SK-N-SH (cell line): ENCODE measurements at regions not wholly inside any gene's neighbourhood (a gene's known extent, or its start where the extent isn't known, plus 50 kb on each side); places are given as distances from the start of the nearest gene placed in this dataset.

Experiments used
- CTCF ChIA-PET: fragments of 300-600, 350-600 bp; formaldehyde crosslinking; extraction: SDS; loops from one replicate; lab custom pipeline; 2021; lab: Yijun Ruan, JAX
- POLR2A ChIA-PET: fragments of 350-600 bp; sonication (Branson Sonifier 250); formaldehyde crosslinking; extraction: SDS; loops from one replicate; lab custom pipeline; 2020; ENCODE audit warnings: antibody characterized with exemption, inconsistent platforms; lab: Yijun Ruan, JAX
- DNase-seq: peaks from one replicate; pipeline ENCODE4 v3.0.0; 2012
- H2AFZ ChIP-seq: fragments of 200-600 bp; sonication (generic); 2 replicates; pipeline ENCODE4 v1.8.1; 2016; ENCODE audit warnings: antibody characterized with exemption, mild to moderate bottlenecking, low read depth
- H3F3A ChIP-seq: fragments of 200-600 bp; sonication (generic); replicated peaks from 2 replicates; pipeline ENCODE3; 2016; ENCODE audit warnings: antibody characterized with exemption, mild to moderate bottlenecking; ENCODE audit not compliant: insufficient read depth
- H3K27ac ChIP-seq, 2 experiments: fragments of 200-500 bp in 1 of 2; fragments of 200-600 bp in 1 of 2; sonication (Bioruptor generic) in 1 of 2; sonication (generic), shearing (Covaris generic) in 1 of 2; 2 replicates each; pipeline versions ENCODE4 v1.5.1 to v1.6.1; 2014 to 2016; ENCODE audit warnings: low read depth in 2 of 2, inconsistent platforms in 1 of 2, low read length in 1 of 2, mild to moderate bottlenecking in 1 of 2, mixed read lengths in 1 of 2
- H3K27me3 ChIP-seq: fragments of 200-600 bp; sonication (generic), shearing (Covaris generic); 2 replicates; pipeline ENCODE4 v1.6.1; 2016; ENCODE audit warnings: mixed run types; ENCODE audit not compliant: insufficient read depth
- H3K36me3 ChIP-seq, 2 experiments: fragments of 200-500 bp in 1 of 2; fragments of 200-600 bp in 1 of 2; sonication (Bioruptor generic) in 1 of 2; sonication (generic) in 1 of 2; replicated peaks in 1 of 2; 2 replicates each; pipeline versions ENCODE3 to v1.5.1; 2014 to 2016; ENCODE audit warnings: low read length in 1 of 2, mild to moderate bottlenecking in 1 of 2; ENCODE audit not compliant: insufficient read depth in 2 of 2, control insufficient read depth in 1 of 2
- H3K4me1 ChIP-seq, 2 experiments: fragments of 200-500 bp in 1 of 2; fragments of 200-600 bp in 1 of 2; sonication (Bioruptor generic) in 1 of 2; sonication (generic), shearing (Covaris generic) in 1 of 2; 2 replicates each; pipeline versions ENCODE4 v1.5.1 to v1.6.1; 2014 to 2016; ENCODE audit warnings: low read depth in 1 of 2, low read length in 1 of 2, mixed run types in 1 of 2; ENCODE audit not compliant: insufficient read depth in 2 of 2, control insufficient read depth in 1 of 2
- H3K4me2 ChIP-seq: fragments of 200-600 bp; sonication (generic), shearing (Covaris generic); 2 replicates; pipeline ENCODE4 v1.6.1; 2017; ENCODE audit warnings: mixed run types
- H3K4me3 ChIP-seq, 2 experiments: fragments of 200-500 bp in 1 of 2; fragments of 200-600 bp in 1 of 2; sonication (Bioruptor generic) in 1 of 2; sonication (generic), shearing (Covaris generic) in 1 of 2; 2 replicates each; pipeline versions ENCODE4 v1.5.1 to v1.8.1; 2014 to 2016; ENCODE audit warnings: low read depth in 2 of 2, inconsistent platforms in 1 of 2, low read length in 1 of 2, mild to moderate bottlenecking in 1 of 2, mixed read lengths in 1 of 2, moderate library complexity in 1 of 2
- H3K79me2 ChIP-seq: fragments of 200-600 bp; sonication (generic); 2 replicates; pipeline ENCODE4 v1.8.1; 2017; ENCODE audit warnings: mild to moderate bottlenecking; ENCODE audit not compliant: insufficient read depth
- H3K9ac ChIP-seq: fragments of 200-600 bp; sonication (generic); 2 replicates; pipeline ENCODE4 v1.6.1; 2017; ENCODE audit warnings: mixed run types
- H3K9me2 ChIP-seq: fragments of 200-600 bp; sonication (generic); 2 replicates; pipeline ENCODE4 v1.6.1; 2017; ENCODE audit warnings: mixed run types
- H3K9me3 ChIP-seq: fragments of 200-600 bp; sonication (generic); 2 replicates; pipeline ENCODE4 v1.6.1; 2017; ENCODE audit warnings: mixed run types, mild to moderate bottlenecking, moderate library complexity
- H4K20me1 ChIP-seq: fragments of 200-600 bp; sonication (generic); 2 replicates; pipeline ENCODE4 v1.6.1; 2017; ENCODE audit warnings: mild to moderate bottlenecking, mixed run types; ENCODE audit not compliant: insufficient read depth
- CHD2 ChIP-seq: fragments of 150-350 bp; IDR thresholded peaks from 2 replicates; pipeline ENCODE4 v1.6.1; 2018; ENCODE audit warnings: low read length; ENCODE audit not compliant: partially characterized antibody
- CTCF ChIP-seq: fragments of 200-600 bp; sonication (generic); IDR thresholded peaks from 2 replicates; pipeline ENCODE4 v1.6.1; 2017; ENCODE audit warnings: antibody characterized with exemption, mild to moderate bottlenecking, moderate library complexity
- EP300 ChIP-seq, 2 experiments: IDR thresholded peaks; 2 replicates each; pipeline versions ENCODE4 v1.4.0 to v1.6.1; 2012; ENCODE audit warnings: borderline replicate concordance in 1 of 2, low read depth in 1 of 2, low read length in 1 of 2
- GABPA ChIP-seq: IDR thresholded peaks from 2 replicates; pipeline ENCODE4 v1.4.0; 2012; ENCODE audit warnings: low read depth, mild to moderate bottlenecking
- MEF2A ChIP-seq: IDR thresholded peaks from 2 replicates; pipeline ENCODE4 v1.4.0; 2012; ENCODE audit warnings: low read depth, borderline replicate concordance
- MXI1 ChIP-seq: IDR thresholded peaks from 2 replicates; pipeline ENCODE4 v1.6.1; 2012; ENCODE audit warnings: mild to moderate bottlenecking, low read depth, low read length, improper control_type of control experiment
- NFIC ChIP-seq: IDR thresholded peaks from 2 replicates; pipeline ENCODE4 v1.4.0; 2012; ENCODE audit warnings: borderline replicate concordance
- NRF1 ChIP-seq: IDR thresholded peaks from 2 replicates; pipeline ENCODE4 v1.6.1; 2012; ENCODE audit warnings: low read depth, mild to moderate bottlenecking, low read length
- POLR2AphosphoS5 ChIP-seq: IDR thresholded peaks from 2 replicates; pipeline ENCODE4 v1.6.1; 2012; ENCODE audit warnings: low read depth, low read length
- RAD21 ChIP-seq: IDR thresholded peaks from 2 replicates; pipeline ENCODE4 v1.6.1; 2012; ENCODE audit warnings: mild to moderate bottlenecking, low read length
- SIN3A ChIP-seq: IDR thresholded peaks from 2 replicates; pipeline ENCODE4 v1.6.1; 2012; ENCODE audit warnings: low read depth, mild to moderate bottlenecking, low read length, moderate library complexity, borderline replicate concordance
- SMC3 ChIP-seq: IDR thresholded peaks from 2 replicates; pipeline ENCODE4 v1.6.1; 2012; ENCODE audit warnings: low read depth, low read length, improper control_type of control experiment
- TAF1 ChIP-seq: IDR thresholded peaks from 2 replicates; pipeline ENCODE4 v1.6.1; 2012; ENCODE audit warnings: low read depth, mild to moderate bottlenecking, low read length, moderate library complexity, borderline replicate concordance
- TCF12 ChIP-seq: IDR thresholded peaks from 2 replicates; pipeline ENCODE4 v1.4.0; 2012
- TEAD4 ChIP-seq: IDR thresholded peaks from 2 replicates; pipeline ENCODE4 v1.4.0; 2012; ENCODE audit warnings: mild to moderate bottlenecking, borderline replicate concordance; ENCODE audit not compliant: insufficient read depth
- USF1 ChIP-seq: IDR thresholded peaks from 2 replicates; pipeline ENCODE4 v1.4.0; 2012; ENCODE audit warnings: low read depth, borderline replicate concordance
- WGBS: methylation state at CpG from one replicate; pipeline ENCODE4 v1.1.6; 2017; ENCODE audit warnings: low lambda C conversion rate; 5-methylcytosine and 5-hydroxymethylcytosine counted together
- TF ChIP-seq, protein P1 (sequence below): fragments of 150-350 bp; IDR thresholded peaks from 2 replicates; pipeline ENCODE4 v1.6.1; 2017; ENCODE audit warnings: antibody characterized with exemption, low read length, low read depth, borderline replicate concordance
- TF ChIP-seq, protein P2 (sequence below): fragments of 150-350 bp; IDR thresholded peaks from 2 replicates; pipeline ENCODE4 v1.6.1; 2016; ENCODE audit warnings: mild to moderate bottlenecking, low read depth, low read length
- TF ChIP-seq, protein P3 (sequence below): IDR thresholded peaks from 2 replicates; pipeline ENCODE4; 2012

DNA sequence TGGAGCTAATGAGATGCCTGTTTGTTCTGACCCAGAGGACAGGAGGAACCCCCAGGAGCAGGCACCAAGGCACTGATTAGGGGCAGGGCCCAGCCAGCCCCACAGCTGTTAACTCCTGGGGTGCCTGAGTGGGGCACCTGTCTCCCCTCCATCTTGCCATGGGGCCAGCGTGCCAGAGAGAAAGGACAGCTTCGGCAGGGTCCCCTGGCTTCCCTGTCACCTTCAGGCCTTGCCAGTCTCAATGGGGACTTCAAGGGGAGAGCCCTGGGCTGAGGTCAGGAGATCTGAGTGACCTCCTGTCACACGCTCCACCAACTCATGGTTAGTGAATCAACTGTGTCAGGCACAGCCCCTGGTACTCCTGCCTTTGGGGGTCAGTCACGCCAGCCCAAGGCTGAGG, 152.7 kb upstream of the MVB12B start:
- TF ChIP-seq TEAD4 = no peak
- TF ChIP-seq, protein P1, sequence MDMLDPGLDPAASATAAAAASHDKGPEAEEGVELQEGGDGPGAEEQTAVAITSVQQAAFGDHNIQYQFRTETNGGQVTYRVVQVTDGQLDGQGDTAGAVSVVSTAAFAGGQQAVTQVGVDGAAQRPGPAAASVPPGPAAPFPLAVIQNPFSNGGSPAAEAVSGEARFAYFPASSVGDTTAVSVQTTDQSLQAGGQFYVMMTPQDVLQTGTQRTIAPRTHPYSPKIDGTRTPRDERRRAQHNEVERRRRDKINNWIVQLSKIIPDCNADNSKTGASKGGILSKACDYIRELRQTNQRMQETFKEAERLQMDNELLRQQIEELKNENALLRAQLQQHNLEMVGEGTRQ = no peak
- no peak for TF ChIP-seq CTCF
- TF ChIP-seq MEF2A = no peak
- TF ChIP-seq TAF1 = no peak
- no peak for TF ChIP-seq CHD2
- TF ChIP-seq USF1 = no peak
- TF ChIP-seq, protein P2, sequence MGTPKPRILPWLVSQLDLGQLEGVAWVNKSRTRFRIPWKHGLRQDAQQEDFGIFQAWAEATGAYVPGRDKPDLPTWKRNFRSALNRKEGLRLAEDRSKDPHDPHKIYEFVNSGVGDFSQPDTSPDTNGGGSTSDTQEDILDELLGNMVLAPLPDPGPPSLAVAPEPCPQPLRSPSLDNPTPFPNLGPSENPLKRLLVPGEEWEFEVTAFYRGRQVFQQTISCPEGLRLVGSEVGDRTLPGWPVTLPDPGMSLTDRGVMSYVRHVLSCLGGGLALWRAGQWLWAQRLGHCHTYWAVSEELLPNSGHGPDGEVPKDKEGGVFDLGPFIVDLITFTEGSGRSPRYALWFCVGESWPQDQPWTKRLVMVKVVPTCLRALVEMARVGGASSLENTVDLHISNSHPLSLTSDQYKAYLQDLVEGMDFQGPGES = no peak
- TF ChIP-seq GABPA = no peak
- TF ChIP-seq, protein P3, sequence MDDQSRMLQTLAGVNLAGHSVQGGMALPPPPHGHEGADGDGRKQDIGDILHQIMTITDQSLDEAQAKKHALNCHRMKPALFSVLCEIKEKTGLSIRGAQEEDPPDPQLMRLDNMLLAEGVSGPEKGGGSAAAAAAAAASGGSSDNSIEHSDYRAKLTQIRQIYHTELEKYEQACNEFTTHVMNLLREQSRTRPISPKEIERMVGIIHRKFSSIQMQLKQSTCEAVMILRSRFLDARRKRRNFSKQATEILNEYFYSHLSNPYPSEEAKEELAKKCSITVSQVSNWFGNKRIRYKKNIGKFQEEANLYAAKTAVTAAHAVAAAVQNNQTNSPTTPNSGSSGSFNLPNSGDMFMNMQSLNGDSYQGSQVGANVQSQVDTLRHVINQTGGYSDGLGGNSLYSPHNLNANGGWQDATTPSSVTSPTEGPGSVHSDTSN = no peak
- no peak for TF ChIP-seq TCF12
- no peak for TF ChIP-seq RAD21
- no peak for TF ChIP-seq NFIC
- no peak for TF ChIP-seq POLR2AphosphoS5
- no peak for TF ChIP-seq EP300 (IDR thresholded peaks at IDR 0.05; ENCODE audit: borderline replicate concordance in 1 of 2, low read depth in 1 of 2, low read length in 1 of 2)
- no peak for TF ChIP-seq SMC3
- TF ChIP-seq SIN3A = no peak
- TF ChIP-seq MXI1 = no peak
- no peak for TF ChIP-seq NRF1
- H3K27me3 ChIP-seq = peaks cover 8% of the 10 kb centered on the region; the same call in 1 of the 2 replicates

More for the DNA sequence above, 152.7 kb upstream of the MVB12B start:
- peaks cover 0 to 5% of the 10 kb centered on the region in 2 experiments; a peak in 1 of 4 replicates for H3K4me1 ChIP-seq
- H2AFZ ChIP-seq = no peak overlapping the region
- ChIA-PET CTCF (no interaction called here), POLR2A (no interaction called here)
- H3K4me3 ChIP-seq = no peak overlapping the region
- H3K36me3 ChIP-seq = no peaks in the 10 kb centered on the region
- no peak overlapping the region for H3K4me2 ChIP-seq
- H4K20me1 ChIP-seq = no peaks in the 10 kb centered on the region
- no peak overlapping the region for H3K9ac ChIP-seq
- no peaks in the 10 kb centered on the region for H3K79me2 ChIP-seq
- H3K27ac ChIP-seq = no peak overlapping the region
- H3K9me3 ChIP-seq = no peaks in the 10 kb centered on the region
- DNase-seq = no peak
- no peaks in the 10 kb centered on the region for H3K9me2 ChIP-seq
- WGBS = 34% methylated on average over 2 of the region's 4 CpGs
- no peaks in the 10 kb centered on the region for H3F3A ChIP-seq
